Neural cell (in vitro differentiated cells): ENCODE measurements at regions not wholly inside any gene's neighbourhood (a gene's known extent, or its start where the extent isn't known, plus 50 kb on each side); places are given as distances from the start of the nearest gene placed in this dataset.

Experiments
- H2AFZ ChIP-seq: fragments of 200-600, 300-800 bp; sonication (generic), shearing (Covaris generic); 2 replicates; pipeline ENCODE4 v1.6.0; 2014; ENCODE audit warnings: low read depth, mild to moderate bottlenecking, antibody characterized with exemption, low read length, moderate library complexity
- H3F3A ChIP-seq: fragments of 200-600 bp; shearing (Covaris generic); 2 replicates; pipeline ENCODE4 v1.6.1; 2016; ENCODE audit warnings: mild to moderate bottlenecking, moderate library complexity, mixed read lengths, antibody characterized with exemption, low read length; ENCODE audit not compliant: insufficient read depth, poor library complexity, severe bottlenecking
- H3K27ac ChIP-seq: fragments of 200-600, 300-800 bp; sonication (generic), shearing (Covaris generic); 2 replicates; pipeline ENCODE4 v1.5.1; 2014; ENCODE audit warnings: mild to moderate bottlenecking, low read length, moderate library complexity
- H3K27me3 ChIP-seq: fragments of 300-800, 200-600 bp; sonication (generic), shearing (Covaris generic); 2 replicates; pipeline ENCODE4 v1.6.0; 2014; ENCODE audit warnings: mild to moderate bottlenecking, low read depth, low read length, moderate library complexity; ENCODE audit not compliant: insufficient read depth
- H3K36me3 ChIP-seq: fragments of 300-800, 200-600 bp; sonication (generic), shearing (Covaris generic); 2 replicates; pipeline ENCODE4 v1.5.1; 2014; ENCODE audit warnings: mild to moderate bottlenecking, antibody characterized with exemption, low read length, moderate library complexity; ENCODE audit not compliant: insufficient read depth
- H3K4me2 ChIP-seq: fragments of 300-800, 200-600 bp; sonication (generic), shearing (Covaris generic); 2 replicates; pipeline ENCODE4 v1.6.0; 2014; ENCODE audit warnings: mild to moderate bottlenecking, low read length
- H3K4me3 ChIP-seq: fragments of 300-800, 200-600 bp; sonication (generic), shearing (Covaris generic); 2 replicates; pipeline ENCODE4 v1.5.1; 2014; ENCODE audit warnings: mild to moderate bottlenecking, low read length, moderate library complexity
- H3K79me2 ChIP-seq: fragments of 200-600 bp; shearing (Covaris generic); replicated peaks from 2 replicates; pipeline ENCODE4 v1.6.0; 2014; ENCODE audit warnings: mild to moderate bottlenecking, low read length, moderate library complexity; ENCODE audit not compliant: insufficient read depth
- H3K9ac ChIP-seq: fragments of 300-800, 200-600 bp; sonication (generic), shearing (Covaris generic); 2 replicates; pipeline ENCODE4 v1.6.1; 2016; ENCODE audit warnings: mild to moderate bottlenecking, low read length, mixed read lengths
- H3K9me2 ChIP-seq: fragments of 200-600 bp; shearing (Covaris generic); 2 replicates; pipeline ENCODE4 v1.6.1; 2016; ENCODE audit warnings: mild to moderate bottlenecking, low read length, mixed read lengths; ENCODE audit not compliant: insufficient read depth
- H3K9me3 ChIP-seq: fragments of 200-600, 300-800 bp; sonication (generic), shearing (Covaris generic); 2 replicates; pipeline ENCODE4 v1.6.1; 2016; ENCODE audit warnings: mild to moderate bottlenecking, mixed run types, low read length, moderate library complexity, mixed read lengths
- H4K20me1 ChIP-seq: fragments of 200-600 bp; shearing (Covaris generic); 2 replicates; pipeline ENCODE4 v1.6.1; 2016; ENCODE audit warnings: mild to moderate bottlenecking, mixed run types; ENCODE audit not compliant: insufficient read depth
- EP300 ChIP-seq: fragments of 450-650 bp; conservative IDR thresholded peaks from 2 replicates; pipeline ENCODE4 v1.6.1; 2014; ENCODE audit warnings: antibody characterized with exemption, mild to moderate bottlenecking, moderate library complexity; ENCODE audit not compliant: poor library complexity, severe bottlenecking
- EZH2 ChIP-seq: fragments of 200-600, 300-800 bp; shearing (Covaris generic), sonication (generic); IDR thresholded peaks from 2 replicates; pipeline ENCODE4 v1.6.1; 2014; ENCODE audit warnings: antibody characterized with exemption, low read length, borderline replicate concordance, mild to moderate bottlenecking; ENCODE audit not compliant: insufficient read depth, poor library complexity, severe bottlenecking
- MXI1 ChIP-seq: fragments of 450-650 bp; conservative IDR thresholded peaks from 2 replicates; pipeline ENCODE4 v1.6.1; 2014; ENCODE audit warnings: antibody characterized with exemption, mild to moderate bottlenecking; ENCODE audit not compliant: poor library complexity, severe bottlenecking
- POLR2AphosphoS5 ChIP-seq: IDR thresholded peaks from 2 replicates; pipeline ENCODE4 v1.6.1; 2012
- RAD21 ChIP-seq: fragments of 450-650 bp; conservative IDR thresholded peaks from 2 replicates; pipeline ENCODE4 v1.6.1; 2014; ENCODE audit warnings: antibody characterized with exemption, mild to moderate bottlenecking, moderate library complexity
- SMC3 ChIP-seq: fragments of 450-650 bp; conservative IDR thresholded peaks from 2 replicates; pipeline ENCODE4 v1.6.1; 2014; ENCODE audit warnings: antibody characterized with exemption, mild to moderate bottlenecking, moderate library complexity; ENCODE audit not compliant: poor library complexity
- TAF1 ChIP-seq: IDR thresholded peaks from 2 replicates; pipeline ENCODE4 v1.6.1; 2012; ENCODE audit warnings: low read depth
- TF ChIP-seq, protein P1 (sequence below): fragments of 450-650 bp; IDR thresholded peaks from 2 replicates; pipeline ENCODE4 v1.5.1; 2014; ENCODE audit warnings: antibody characterized with exemption, mild to moderate bottlenecking, moderate library complexity; ENCODE audit not compliant: poor library complexity, severe bottlenecking
- TF ChIP-seq, protein P2 (sequence below): IDR thresholded peaks from 2 replicates; pipeline ENCODE4 v1.6.1; 2012; ENCODE audit warnings: borderline replicate concordance

DNA sequence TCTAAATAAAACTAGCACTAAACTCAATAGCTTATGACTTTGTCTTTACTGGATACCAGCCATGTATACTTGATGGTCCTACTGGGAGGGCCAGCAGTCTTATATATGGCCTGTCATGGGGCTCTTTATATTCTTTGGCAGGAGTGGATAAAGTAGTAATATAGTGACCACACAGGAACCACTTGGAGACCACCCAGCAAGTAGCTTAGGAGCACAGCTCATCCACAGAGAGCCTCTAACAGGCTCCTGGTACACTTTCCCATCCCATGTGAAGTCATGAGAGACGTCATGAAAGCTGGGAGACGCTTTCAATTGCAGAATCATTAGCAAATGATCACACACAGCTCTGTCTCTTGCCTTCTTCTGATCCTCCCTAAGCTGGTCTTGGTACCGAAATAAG lies 360.9 kb upstream of the ACVR2A start (continued):
- TF ChIP-seq EP300 (no peak), EZH2 (no peak)

DNA sequence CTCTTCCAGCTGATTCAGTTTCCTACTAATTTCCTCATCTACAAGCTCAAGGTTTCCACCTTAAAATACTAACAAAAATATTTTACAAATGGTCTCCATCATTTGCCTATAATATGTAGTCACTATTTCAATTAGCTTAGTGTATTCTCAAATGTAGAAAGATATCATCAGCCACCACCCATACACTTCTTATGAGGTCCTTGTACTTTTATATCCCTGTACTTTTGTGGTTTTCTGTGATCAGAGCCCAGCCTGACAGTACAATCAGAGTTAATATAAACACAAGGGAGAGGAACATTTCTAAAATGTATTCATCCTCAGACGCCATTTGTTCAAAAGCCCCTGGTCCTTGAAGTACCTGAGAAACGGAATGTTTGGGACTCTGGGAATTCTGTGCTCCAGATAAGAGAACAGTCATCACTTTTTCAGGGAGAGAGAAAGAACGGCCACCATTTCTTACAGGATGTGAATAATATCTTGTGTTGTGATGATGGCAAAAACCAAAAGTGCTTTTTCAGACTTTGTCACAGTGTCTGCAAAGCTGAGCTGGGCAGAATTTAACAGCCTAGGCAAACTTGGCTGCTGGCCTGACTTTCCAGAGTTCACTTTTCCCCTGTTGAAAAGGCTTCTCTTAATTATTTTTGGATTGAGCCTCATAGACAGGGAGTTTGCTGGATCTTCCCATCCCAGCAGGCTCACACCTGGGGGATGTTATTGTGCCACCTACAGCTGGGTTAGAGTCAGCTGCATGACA lies 361.7 kb upstream of the ACVR2A start:
- Histone ChIP-seq H3K27ac (no peak overlapping the region), H3K9me3 (no peaks in the 10 kb centered on the region), H3K4me2 (no peak overlapping the region)

More for the DNA sequence above, 361.7 kb upstream of the ACVR2A start:
- Histone ChIP-seq H2AFZ (no peak overlapping the region), H3K9me2 (no peaks in the 10 kb centered on the region), H3F3A (no peaks in the 10 kb centered on the region), H4K20me1 (no peaks in the 10 kb centered on the region), H3K9ac (no peak overlapping the region), H3K79me2 (no peaks in the 10 kb centered on the region), H3K4me3 (no peak overlapping the region), H3K27me3 (no peaks in the 10 kb centered on the region), H3K36me3 (no peaks in the 10 kb centered on the region)
- no peak for TF ChIP-seq TAF1
- no peak for TF ChIP-seq MXI1
- TF ChIP-seq EP300 = no peak
- TF ChIP-seq, protein P1, sequence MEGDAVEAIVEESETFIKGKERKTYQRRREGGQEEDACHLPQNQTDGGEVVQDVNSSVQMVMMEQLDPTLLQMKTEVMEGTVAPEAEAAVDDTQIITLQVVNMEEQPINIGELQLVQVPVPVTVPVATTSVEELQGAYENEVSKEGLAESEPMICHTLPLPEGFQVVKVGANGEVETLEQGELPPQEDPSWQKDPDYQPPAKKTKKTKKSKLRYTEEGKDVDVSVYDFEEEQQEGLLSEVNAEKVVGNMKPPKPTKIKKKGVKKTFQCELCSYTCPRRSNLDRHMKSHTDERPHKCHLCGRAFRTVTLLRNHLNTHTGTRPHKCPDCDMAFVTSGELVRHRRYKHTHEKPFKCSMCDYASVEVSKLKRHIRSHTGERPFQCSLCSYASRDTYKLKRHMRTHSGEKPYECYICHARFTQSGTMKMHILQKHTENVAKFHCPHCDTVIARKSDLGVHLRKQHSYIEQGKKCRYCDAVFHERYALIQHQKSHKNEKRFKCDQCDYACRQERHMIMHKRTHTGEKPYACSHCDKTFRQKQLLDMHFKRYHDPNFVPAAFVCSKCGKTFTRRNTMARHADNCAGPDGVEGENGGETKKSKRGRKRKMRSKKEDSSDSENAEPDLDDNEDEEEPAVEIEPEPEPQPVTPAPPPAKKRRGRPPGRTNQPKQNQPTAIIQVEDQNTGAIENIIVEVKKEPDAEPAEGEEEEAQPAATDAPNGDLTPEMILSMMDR = no peak
- TF ChIP-seq POLR2AphosphoS5 = no peak
- TF ChIP-seq, protein P2, sequence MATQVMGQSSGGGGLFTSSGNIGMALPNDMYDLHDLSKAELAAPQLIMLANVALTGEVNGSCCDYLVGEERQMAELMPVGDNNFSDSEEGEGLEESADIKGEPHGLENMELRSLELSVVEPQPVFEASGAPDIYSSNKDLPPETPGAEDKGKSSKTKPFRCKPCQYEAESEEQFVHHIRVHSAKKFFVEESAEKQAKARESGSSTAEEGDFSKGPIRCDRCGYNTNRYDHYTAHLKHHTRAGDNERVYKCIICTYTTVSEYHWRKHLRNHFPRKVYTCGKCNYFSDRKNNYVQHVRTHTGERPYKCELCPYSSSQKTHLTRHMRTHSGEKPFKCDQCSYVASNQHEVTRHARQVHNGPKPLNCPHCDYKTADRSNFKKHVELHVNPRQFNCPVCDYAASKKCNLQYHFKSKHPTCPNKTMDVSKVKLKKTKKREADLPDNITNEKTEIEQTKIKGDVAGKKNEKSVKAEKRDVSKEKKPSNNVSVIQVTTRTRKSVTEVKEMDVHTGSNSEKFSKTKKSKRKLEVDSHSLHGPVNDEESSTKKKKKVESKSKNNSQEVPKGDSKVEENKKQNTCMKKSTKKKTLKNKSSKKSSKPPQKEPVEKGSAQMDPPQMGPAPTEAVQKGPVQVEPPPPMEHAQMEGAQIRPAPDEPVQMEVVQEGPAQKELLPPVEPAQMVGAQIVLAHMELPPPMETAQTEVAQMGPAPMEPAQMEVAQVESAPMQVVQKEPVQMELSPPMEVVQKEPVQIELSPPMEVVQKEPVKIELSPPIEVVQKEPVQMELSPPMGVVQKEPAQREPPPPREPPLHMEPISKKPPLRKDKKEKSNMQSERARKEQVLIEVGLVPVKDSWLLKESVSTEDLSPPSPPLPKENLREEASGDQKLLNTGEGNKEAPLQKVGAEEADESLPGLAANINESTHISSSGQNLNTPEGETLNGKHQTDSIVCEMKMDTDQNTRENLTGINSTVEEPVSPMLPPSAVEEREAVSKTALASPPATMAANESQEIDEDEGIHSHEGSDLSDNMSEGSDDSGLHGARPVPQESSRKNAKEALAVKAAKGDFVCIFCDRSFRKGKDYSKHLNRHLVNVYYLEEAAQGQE = no peak
- TF ChIP-seq SMC3 = no peak
- no peak for TF ChIP-seq EZH2
- TF ChIP-seq RAD21 = no peak
